ENCODE measurements at regions not wholly inside any gene's neighbourhood (a gene's known extent, or its start where the extent isn't known, plus 50 kb on each side); places are given as distances from the start of the nearest gene placed in this dataset.
A peak's percentile ranks its signal among the peaks of the same experiment; 100 is the strongest.

DNA sequence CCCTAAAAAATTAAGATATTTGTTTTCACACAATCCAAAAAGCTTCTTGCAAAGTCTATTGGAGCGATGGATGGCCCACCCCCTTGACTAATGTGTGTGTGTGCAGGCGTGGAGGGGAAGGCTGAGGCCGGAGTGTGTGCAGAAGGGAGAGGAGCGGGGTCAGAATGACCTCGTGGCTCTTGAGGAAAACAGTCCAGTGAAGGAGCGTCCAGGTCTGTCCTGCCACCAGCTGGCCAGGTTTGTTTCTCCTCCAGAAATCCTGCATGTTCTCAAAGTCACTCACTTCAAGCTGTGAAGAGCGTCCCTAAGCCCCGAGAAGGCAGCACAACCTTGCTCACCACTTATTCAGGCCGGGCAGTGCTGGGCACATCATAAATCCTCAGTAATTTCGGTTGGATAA is 69.5 kb upstream of the SSX2IP start:
- no peak for DNase-seq (ENCODE audit: low spot score)

DNA sequence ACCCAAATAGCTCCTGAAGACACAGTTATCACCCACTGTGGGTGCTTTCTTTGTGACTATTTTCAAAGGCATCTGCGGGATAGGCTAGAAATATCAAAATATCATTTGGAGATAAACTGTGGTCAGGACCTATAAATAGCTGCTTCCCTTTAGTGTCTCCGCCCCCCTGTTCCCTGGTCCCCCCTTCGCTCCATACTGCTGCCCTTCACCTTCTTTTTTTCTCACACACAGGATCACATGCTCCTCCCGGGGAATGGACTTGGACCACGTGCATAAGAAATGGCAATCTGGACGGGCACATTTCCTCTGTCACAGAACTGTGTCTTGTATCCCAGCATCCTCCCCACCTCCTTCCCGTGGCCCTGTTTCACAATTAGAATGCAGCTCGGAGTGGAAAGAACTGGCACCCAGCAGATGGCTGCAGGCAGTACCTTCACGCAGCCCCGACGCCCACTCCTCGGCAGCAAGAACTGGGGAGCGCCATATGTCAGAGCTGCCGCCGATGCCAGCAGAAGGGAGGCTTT is 68.8 kb upstream of the SSX2IP start:
- peak; percentile 30 for DNase-seq (ENCODE audit: low spot score)

DNA sequence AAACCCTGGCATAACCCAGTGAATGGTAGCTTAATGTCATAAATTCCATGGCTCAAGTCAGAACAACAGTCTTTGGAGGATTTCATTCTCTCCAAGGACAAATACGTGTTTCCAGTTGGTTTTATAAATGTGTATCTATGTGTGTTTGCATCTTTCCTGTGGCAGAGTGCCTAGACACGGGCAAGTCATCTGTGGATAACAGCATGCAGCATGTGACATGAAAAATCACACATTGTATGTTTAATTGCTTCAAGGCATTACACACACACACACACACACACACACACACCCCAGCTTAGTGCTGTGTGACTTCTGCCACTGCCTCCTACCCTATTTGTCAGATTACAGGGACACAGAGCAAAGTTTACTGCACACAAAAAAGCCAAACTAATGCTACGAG is 68.2 kb upstream of the SSX2IP start:
- DNase-seq (ENCODE audit: low spot score), result no peak

DNA sequence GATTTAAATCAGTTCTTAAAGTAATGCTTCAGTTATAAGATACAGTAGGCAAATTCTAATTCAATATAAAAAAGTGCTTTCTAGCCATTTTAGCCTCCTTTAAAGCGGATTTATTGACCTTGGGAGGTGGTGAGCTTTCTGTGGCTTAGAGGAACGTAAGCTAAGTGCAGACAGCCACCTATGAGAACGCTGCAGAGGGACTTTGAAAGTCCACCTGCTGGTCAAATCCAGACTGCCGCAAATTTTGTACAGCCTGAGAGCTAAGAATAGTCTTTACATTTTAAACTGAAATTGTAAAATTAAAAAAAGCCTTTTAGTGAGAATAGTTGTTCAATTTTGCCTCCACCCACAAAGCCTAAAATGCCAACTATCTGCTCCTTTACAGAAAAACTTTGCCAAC is 67.0 kb upstream of the SSX2IP start:
- no peak for DNase-seq (ENCODE audit: low spot score)

DNA sequence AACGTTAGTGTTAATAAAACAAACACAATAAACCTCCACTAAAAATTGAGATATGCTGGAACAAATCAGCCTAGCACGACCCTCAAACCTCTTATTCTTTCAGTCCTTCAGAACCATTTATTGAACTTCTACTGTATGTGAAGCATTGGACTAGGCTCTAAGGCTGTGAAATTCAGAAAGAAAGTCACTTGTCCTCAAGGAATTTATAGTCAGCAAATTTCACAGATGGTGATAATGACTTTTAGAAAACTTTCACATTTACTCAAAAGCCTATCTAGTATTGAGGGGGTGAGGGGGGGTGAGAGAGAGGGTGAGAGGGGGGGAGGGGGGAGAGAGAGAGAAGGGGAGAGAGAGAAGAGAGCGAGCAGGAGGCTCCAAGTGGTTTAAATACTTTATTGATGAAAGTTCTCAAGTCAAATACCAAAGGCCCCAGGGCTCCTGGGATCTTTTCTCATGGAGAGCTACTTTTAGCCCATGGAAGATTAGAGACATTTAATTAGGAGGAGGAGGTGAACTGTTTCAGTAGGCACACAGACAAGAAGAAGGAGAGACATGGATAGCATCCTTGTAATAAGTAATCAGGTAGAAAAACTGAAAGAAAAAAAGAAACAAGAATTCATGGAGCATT is 66.3 kb upstream of the SSX2IP start:
- DNase-seq (ENCODE audit: low spot score), result no peak

DNA sequence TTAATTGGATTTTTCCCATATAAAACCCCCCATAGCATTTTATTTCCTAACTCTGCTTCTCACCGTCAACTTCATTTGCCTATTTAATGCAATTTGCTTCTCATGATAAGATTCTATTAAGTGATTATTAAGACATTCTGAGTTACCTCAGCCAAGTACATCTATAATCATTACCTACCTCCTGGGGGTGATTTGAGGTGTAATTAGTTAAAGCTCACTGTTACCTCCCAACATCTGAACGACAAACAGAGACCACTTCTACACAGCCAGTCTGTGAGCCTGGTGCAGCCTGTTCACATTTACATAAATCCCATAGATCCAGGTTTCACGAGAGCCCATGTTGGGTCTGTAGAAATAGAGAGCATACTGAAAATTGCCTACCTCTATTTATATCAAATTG is 65.7 kb upstream of the SSX2IP start:
- DNase-seq (ENCODE audit: low spot score), result no peak

DNA sequence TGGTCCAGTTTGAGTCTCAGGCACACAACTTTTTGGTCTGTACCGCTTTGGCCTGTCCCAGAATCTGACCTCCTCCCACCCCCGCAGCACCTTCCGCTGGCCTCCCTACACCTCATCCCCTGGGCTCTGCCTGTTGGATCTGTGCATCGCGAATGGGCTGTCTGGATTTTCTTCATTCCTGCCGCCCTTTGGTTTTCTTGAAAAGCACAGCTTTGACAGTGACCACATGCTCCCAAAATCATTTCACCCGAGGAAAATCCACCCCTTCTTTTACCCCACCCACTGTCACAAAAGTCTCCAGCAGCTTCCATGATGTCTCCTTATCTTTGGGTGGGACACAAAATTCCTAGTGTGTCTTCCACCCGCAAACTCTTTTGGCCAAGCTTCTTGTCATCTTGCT is 65.0 kb upstream of the SSX2IP start:
- no peak for DNase-seq (ENCODE audit: low spot score)

DNA sequence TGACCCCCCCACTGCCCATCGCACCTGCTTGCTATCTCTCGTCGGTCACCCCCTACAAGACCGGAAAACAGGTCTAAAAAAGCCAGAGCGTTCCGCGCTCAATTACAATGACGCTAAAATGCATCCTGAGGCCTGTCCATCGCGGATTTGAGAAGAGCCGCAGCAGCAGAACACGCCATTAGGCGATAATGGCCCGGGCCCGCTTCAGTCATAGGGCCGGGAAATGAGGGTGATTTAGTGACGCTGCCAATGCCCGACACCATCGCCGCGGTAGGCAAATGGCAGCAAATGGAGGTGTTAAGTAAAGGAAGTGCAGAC is 64.1 kb upstream of the SSX2IP start:
- no peak for DNase-seq (ENCODE audit: low spot score)

DNA sequence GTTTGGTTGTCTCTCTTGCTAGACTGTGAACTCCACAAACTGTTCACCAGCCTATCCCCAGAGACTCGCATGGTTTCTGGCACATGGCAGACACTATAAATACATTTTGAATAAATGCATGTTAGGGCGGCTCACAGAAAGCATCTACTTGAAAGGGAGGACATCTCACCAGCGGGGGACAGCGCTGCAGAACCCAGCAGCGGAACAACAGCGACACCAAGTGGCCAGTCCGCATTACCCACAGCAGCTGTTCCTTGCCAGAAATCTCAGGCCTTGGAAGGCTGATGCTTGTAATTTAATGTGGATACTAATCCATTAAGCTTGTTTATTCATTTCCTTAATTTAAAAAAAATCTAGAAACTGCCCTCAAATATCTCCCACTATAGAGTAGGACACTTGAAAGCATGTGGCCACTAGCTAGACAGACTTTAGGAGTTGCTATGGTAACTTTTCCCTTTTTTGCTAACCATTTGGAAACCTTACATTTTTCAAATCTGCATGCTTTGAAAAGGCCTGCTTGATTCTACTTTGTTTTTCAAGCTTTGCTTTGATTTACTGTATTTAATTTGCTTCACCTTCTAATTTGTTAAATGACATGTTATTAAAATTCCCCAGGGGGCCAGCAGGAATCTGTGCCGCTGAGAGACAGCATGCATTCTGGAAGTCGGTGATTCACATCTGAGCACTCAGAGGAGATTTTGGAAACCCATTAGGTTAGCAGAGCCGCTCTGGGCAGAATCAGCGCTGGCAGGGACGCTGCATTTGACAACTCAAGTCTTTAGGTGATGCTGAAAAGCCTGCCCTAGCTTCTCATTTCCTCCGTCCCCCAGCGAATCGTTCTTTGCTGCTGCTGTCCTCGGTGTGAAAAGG is 63.5 kb upstream of the SSX2IP start:
- DNase-seq (ENCODE audit: low spot score), result peak; percentile 78

DNA sequence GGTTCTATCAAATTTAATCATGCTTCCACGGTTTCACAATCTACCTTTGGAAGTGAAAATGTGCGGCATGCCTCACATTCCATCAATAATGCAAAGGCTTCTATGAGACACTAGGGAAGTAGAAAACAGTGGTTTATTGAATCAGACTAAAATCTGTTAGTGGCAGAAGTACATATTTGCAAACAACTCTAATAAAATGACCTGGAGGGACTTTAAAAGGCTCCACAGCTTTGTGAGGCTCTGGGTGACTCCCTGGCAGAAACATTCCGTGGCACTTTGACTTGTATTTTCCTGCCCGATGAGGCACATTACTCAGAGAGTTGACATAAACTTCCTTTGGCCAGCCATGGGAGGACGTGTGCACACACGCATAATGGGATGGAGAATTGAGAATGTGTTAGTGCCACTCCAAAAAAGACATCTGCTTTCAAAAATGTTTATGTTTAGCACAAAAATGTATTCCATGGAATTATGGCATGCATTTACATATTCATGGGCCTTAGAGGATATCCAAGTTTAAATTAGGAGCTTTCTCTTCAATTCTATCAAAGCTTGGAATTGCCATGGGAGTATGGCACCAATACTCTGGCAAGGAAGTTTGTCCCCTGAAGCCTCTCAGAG is 60.0 kb upstream of the SSX2IP start:
- peak; percentile 28 for DNase-seq (ENCODE audit: low spot score)

DNA sequence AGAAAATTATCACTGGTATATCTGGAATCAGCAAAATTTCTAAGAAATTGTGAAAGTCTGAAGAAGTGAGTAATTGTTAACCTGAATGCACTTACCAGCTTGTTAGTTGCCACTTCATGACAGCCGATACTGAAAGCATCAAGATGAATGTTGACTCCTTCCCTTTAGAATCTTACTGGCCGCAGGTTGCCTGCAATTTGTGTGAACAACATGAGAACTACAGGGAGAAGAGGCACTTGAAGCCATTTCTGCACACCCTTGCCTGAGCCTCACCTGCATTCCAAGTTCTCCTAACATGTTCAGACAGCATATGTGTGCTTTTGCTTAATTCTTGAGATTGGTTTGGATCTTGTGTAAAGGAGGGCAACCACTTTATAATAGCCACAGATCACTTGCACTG is 59.2 kb upstream of the SSX2IP start:
- DNase-seq (ENCODE audit: low spot score), result peak; percentile 17

DNA sequence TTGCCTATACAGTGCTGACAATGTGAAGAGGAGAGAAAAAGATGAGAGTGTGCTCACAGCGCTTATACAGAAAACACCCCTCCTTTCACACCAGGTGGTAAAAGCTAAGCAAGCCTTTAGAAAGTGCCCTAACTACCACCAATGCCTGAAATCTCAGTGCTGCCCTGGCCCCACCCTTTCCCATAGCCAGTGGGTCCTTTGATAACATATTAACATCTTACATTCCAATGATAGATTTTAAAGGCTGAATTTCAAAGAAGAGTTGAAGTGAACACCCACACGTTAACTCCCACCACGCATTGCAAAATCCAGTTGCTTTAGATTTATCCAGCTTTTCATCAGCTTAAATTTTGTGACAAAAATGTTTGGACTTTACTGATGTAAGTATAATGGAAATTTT is 58.1 kb upstream of the SSX2IP start:
- no peak for DNase-seq (ENCODE audit: low spot score)

DNA sequence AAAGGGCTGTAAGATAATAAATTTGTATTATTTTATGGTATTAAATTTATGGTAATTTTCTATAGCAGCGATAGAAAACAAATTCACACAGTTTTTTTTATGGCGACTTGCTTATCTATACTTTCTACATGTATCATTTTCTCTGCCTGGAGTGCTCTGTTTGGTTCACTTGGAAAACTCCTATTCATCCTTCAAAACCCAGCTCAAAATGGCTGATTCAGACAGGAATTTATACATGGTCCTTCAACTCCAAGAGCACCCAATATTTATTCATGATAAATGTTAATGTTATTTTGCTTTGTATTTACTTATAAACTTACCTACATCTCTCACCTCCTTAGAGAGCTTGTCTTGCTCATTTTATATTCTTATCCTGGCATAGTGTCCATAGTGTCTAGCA is 55.6 kb upstream of the SSX2IP start:
- DNase-seq (ENCODE audit: low spot score), result no peak

DNA sequence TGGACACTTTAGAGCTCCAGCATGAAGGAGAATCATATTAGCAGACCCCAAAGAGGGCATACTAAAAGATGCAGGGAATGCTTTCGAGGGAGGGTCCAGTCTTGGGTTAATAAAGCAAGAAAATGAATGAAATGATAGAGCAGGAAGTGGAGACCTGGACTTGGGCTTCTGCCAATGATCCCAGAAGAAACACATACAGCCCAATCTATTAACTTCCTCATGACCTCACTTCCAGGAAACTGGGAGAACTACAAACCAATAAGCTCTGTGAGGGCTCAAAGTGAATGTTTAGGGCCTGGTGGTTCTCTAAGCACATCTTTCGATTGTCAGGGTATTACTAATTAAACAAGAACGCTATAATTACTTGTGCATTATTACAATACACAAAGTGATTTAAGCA is 53.6 kb upstream of the SSX2IP start:
- no peak for DNase-seq (ENCODE audit: low spot score)

DNA sequence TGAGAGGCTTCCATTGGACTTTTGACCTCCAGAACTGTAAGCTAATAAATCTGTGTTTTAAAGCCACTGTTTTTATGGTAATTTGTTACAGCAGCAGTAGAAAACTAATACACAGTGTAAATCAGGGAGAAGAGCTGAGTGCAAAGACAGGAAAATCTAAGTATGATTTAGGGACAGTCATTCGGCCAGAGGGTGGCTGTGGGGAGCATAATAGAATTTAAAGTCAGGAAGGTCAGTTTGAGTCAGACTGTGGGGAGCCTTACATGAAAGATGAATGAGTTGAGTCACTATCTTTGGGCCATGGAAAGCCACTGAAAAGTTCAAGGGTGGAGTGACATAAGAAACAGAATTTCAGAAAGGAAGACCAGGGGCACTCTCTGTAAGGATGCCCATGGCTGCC is 52.4 kb upstream of the SSX2IP start:
- DNase-seq (ENCODE audit: low spot score), result no peak

DNA sequence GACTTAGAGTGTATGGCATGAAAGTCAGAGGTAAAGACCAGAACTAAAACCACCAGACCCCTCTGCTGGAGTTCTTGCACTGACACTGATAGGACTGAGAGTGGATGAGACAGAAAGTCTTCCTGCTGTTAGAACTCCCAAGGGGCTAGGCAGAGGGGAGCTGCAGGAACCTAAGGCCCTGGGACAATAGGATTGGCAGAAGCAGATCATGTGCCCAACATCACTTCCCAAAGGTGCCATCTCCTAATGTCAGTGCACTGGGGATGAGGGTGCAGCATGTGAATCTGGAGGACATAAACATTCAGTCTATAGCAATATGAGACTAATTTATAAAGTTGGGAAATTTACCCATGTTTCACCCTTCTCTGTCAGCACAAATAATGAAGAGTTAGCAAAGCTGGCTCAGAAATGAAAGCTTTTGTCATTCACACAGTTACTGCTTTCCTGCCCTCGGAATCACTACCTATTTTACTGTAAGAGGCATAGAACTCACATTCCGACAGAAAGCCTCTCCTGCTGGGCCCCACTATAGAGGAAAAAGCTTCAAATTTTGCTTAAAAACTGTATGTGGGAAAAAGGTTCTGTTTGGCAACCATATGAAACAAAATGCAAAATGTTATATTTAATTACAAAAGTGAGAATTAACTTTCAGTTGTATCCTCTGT is 49.9 kb upstream of the SSX2IP start:
- peak; percentile 12 for DNase-seq (ENCODE audit: low spot score)

Data from umbilical cord (tissue), 1 donor.